ENCODE measurements at regions not wholly inside any gene's neighbourhood (a gene's known extent, or its start where the extent isn't known, plus 50 kb on each side); places are given as distances from the start of the nearest gene placed in this dataset.

DNA sequence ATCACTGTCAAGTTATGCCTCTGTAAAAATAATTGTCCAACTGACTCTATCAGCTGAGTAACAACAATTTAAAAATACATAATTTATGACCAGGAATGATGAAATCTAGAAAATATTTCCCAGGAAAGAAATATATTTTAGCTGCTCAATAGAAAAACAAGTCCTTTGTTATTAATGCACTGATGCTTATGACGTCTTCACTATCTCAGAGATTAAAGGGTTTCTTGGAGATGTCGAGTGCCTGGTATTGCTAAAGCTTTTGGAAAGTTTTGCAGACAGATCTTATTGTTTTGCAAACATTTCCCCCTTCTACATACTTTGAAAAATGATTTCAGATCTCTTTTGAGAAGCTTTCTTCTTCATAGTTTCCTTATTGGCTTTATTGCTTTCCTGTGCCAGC is 154.6 kb upstream of the RPS6KA3 start:
- TF ChIP-seq, protein P1, sequence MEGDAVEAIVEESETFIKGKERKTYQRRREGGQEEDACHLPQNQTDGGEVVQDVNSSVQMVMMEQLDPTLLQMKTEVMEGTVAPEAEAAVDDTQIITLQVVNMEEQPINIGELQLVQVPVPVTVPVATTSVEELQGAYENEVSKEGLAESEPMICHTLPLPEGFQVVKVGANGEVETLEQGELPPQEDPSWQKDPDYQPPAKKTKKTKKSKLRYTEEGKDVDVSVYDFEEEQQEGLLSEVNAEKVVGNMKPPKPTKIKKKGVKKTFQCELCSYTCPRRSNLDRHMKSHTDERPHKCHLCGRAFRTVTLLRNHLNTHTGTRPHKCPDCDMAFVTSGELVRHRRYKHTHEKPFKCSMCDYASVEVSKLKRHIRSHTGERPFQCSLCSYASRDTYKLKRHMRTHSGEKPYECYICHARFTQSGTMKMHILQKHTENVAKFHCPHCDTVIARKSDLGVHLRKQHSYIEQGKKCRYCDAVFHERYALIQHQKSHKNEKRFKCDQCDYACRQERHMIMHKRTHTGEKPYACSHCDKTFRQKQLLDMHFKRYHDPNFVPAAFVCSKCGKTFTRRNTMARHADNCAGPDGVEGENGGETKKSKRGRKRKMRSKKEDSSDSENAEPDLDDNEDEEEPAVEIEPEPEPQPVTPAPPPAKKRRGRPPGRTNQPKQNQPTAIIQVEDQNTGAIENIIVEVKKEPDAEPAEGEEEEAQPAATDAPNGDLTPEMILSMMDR (IDR thresholded peaks at IDR 0.05), result no peak
- TF ChIP-seq POLR2AphosphoS5 (IDR thresholded peaks at IDR 0.05; ENCODE audit: insufficient read depth in 1 of 2, low read depth in 1 of 2), result no peak
